ENCODE measurements at regions not wholly inside any gene's neighbourhood (a gene's known extent, or its start where the extent isn't known, plus 50 kb on each side); places are given as distances from the start of the nearest gene placed in this dataset.

DNA sequence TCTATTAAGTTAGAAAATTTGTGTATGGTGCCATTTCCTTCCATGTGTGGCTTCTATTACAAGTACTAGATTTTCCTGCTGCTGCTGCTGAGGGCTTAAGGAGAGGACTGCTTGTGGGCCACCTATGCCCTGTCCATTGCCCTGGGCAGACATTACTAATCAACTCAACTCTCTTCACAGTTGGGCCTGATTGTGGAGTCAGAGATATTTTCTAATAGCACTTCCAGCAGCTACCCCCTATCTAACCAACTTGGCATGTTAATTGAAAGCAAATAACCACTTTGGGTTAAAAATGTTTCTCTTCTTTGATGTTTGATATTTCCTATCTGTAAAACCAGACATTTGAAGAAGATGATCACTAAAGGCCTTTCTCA, 242.0 kb downstream of the EDEM1 start:
- no peak for DNase-seq

DNA sequence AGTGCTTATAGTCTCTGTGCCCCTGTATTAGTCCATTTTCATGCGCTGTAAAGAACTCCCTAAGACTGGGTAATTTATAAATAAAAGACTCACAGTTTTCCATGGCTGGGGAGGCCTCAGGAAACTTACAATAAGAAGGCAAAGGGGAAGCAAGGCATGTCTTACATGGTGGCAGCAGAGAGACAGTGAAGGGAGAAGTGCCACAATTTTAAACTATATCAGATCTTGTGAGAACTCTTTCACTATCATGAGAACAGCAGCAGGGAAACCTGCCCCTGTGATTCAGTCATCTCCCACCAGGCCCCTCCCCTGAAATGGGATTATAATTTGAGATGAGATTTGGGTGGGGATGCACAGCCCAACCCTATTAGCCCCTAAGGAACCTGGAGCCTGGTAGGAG, 243.2 kb downstream of the EDEM1 start:
- no peak for DNase-seq

DNA sequence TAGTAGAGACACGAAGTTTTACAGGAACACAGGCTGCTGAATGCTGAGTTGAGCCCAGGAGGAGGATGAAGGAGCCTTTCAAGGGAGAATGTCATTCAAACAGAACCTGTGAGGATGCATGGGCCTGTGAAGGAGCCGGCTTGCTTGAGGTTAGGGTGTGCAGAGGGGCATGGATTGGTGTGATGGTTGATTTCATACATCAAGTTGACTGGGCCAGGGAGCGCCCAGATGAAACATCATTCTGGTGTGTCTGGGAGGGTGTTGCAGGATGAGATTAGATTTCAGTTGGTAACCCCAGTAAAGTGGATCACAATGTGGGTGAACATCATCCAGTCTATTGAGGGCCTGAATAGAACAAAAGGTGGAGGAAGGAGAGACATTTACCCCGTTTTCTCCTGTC, 243.6 kb downstream of the EDEM1 start:
- DNase-seq: no peak

DNA sequence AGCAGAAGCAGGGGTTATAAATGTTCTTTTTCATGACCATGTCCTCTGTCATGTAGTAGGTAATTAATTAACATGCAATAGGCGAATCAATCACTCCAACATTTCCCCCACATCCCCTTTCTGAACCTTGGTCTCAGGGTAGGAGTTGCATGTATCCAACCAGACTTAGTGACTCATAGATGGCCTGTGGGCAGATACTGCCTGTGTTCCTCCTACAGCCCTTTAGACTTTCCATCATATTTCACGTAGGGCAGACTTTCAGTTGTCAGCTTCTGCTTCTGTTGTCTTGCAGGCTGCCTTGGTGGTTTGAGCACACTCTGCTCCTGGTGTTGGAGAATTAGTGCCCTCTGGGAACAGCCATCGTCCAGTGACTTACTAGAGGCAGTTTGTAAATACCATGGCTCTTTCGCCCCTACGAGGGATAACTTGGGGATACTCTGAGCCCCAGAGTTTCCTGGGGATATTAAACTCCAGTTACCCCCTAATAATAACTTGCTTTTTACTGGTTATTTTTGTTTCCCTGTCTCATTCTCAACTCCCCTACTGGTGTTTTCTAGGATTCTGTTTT, 244.4 kb downstream of the EDEM1 start:
- no peak for DNase-seq

DNA sequence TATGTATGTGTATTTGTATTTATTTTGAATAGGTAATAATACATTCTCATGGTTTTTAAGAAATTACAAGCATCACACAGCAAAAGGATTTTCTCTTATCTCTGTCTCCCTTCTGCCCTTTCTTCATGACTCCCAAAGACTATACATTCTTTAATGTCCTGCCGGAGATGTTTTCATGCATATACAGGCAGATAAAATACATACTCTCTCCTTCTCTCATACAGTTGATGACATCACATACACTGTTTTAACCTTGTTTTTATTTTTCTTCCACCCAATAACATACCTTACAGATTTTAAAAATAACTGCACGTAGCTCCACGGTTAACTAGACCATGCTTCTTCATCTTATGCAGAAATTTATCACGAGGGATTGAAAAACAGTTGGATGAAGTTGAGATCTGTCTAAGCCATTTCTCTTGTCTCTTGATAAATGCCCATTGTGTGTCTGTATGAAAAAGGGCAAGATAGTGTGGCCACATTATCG, 249.8 kb downstream of the EDEM1 start:
- no peak for DNase-seq

DNA sequence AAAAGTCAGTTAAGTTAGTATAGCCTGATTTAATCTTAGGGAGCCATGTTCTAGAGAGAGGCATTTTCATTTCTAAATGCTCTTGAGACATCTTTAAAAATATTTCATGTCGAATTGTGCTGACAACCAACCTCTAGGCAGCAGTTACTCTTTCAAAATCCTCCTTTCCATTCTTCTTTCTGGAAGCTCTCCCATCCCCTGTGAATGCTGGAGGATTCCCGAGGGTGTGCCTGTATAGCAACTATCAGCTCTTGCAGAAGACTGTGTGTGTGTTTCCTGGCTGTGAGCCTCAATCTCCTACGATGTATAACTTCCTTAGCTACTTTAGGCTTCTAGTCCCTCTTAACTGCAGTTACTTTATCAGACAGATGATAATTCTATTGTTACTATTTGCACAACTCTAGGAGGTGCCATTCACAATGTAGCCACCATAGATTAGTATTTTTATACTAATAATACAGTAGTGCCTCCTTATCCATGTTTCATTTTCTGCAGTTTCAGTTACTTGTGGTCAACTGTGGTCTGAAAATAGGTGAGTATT, 250.3 kb downstream of the EDEM1 start:
- no peak for DNase-seq

DNA sequence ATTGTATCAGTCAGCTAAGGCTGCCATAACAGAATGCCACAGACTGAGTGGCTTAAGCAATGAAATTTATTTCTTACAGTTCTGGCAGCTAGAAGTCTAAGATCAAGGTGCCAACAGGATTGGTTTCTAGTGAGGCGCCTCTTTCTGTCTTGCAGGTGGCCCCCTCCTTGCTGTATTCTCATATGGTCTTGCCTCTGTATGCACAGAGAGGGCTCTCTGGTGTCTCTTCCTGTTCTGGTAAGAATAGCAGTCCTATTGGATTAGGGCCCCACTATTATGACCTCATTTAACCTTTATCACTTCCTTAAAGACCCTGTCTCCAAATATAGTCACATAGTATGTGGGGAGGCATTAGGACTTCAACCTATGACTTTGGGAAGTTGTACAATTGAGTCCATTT, 253.9 kb downstream of the EDEM1 start:
- DNase-seq: no peak

DNA sequence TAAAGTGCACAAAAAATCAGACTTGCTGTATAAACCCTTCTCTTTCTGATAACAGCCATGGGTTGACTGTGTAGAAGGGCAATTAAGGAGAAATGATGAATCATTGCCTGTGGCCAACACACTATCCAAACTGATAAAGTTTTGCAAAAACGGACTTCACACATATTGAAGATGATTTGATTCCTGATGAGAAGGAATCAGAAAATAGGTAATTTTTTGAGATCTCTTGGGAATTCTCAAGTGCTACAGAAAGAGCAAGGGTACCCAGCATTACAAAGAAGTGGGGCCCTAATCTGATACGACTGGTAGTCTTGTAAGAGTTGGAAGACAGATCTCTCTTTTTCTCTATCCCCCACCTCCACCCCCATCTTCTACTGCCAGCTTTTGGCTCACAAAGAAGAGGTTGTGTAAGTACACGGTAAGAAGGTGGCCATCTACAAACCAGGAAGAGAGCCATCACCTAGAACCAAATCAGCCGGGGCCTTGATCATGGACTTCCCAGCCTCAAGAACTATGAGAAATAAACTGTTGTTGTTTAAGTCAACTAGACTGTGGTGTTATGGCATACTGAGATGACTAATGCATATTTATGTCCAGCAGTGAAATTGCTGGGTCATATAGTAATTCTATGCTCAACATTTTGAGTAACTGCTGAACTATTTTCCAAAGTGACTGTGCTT, 254.7 kb downstream of the EDEM1 start:
- DNase-seq: no peak

DNA sequence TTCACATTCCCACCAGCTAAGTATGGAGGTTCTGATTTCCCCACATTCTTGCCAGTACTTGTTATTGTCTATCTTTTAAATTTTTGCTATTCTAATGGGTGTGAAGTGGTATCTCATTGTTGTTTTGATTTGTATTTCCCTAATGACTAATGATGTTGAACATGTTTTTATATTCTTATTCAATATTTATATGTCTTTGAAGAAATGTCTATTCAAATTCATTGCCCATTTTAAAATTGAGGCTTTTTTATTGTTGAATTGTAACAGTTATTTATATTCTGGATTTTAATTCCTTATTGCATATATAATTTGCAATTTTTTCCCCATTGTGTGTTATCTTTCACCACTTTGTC, 255.3 kb downstream of the EDEM1 start:
- DNase-seq: no peak

DNA sequence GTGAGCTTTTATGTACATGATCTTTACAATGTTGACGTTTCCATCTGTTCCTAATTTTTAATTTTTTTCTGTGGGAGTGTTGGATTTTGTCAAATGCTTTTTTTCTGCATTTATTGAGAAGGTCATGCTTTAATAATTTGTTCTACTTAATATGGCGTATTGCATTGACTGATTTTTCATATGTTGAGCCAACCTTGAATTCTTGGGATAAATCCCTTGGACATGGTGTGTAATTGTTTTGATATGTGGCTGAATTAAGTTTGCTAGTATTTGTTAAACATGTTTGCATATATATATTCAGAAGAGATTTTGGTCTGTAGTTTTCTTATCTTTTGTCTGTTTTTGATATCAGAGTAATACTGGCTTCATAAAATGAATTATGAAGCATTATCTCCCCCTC, 256.7 kb downstream of the EDEM1 start:
- DNase-seq: no peak

DNA sequence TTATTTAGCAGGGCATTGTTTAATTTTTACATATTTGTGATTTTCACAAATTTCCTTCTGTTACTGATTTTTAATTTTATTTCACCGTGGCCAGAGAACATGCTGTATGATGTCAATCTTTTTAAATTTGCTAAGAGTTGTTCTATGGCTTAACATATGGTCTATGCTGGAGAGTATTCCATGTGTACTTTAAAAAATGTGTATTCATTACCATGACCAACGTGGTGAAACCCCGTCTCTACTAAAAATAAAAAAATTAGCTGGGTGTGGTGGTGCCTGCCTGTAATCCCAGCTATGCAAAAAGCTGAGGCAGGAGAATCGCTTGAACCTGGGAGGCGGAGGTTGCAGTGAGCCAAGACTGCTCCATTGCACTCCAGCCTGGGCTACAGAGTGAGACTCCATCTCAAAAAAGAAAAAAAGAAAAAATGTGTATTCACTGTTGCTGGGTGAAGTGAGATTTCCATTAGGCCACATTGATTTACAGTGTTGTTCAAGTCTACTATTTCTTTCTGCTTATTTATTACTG, 258.2 kb downstream of the EDEM1 start:
- no peak for DNase-seq

DNA sequence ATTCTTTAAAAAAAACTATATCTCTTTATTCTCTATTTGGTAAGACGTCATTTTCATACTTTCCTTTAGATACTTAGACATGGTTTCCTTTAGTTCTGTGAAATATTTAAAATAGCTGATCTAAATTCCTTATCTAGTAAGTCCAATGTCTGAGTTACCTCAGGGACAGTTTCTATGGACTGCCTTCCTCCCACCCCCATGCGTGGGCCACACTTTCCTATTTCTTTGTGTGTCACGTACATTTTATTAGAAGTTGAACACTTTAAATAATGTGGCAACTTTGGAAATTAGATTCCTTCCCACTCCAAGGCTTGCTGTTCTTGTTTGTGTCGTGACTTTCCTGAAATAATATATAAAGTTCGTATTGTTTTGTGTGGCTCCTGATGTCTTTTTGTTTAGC, 260.7 kb downstream of the EDEM1 start:
- no peak for DNase-seq

DNA sequence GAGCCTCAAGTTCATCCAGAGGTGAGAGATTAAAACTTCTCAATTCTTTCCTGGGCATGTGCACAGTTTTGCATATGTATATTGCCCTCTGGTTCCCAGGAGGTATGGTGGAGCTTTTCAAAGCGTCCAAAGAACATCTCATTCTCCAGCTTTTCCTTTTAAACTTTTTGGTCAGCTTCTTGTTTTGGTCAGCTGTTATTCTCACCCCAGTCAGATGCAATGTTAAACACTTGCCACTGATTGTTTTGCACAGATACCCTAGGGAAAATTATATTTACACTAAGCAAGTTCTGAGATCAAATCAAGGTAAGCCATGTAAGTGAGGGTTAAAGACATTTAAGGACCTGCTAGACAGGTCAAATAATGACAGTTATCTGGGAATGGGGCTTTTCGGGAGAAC, 261.3 kb downstream of the EDEM1 start:
- DNase-seq: no peak

DNA sequence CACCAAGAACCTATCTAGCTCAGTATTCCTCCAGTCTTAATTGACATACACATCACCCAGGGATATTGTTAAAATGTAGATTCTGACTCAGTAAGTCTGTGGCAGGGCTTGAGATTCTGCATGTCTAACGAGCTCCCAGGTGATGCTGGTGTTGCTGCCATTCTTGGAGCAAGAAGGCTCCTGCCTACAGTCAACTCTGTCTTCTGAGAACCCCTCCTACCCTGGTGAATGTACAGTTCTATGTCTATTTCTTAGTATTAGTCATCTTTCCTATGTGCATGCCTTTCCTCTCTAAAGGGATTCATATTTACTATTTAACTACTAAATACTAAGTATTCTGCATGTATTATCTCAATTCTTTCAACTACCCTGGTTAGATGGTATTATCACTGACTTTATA, 268.7 kb downstream of the EDEM1 start:
- no peak for DNase-seq

DNA sequence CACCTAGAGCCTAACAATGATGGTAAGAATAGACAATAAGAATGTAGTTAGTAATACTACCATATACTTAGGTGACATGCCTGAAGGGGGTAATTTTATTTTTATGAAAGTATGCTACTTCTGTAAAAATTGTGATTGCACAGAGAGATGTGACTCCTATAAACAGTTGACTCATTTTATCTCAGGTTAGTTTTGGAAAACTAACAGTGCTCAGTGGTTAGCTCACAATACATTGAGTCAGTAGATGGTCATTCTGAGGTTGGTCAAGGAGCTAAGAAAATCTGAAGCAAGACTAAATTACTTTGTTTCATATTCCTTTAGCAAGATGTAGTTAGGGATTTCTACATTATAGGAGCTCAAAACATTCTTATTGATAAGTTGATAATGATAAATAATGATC, 271.0 kb downstream of the EDEM1 start:
- no peak for DNase-seq

DNA sequence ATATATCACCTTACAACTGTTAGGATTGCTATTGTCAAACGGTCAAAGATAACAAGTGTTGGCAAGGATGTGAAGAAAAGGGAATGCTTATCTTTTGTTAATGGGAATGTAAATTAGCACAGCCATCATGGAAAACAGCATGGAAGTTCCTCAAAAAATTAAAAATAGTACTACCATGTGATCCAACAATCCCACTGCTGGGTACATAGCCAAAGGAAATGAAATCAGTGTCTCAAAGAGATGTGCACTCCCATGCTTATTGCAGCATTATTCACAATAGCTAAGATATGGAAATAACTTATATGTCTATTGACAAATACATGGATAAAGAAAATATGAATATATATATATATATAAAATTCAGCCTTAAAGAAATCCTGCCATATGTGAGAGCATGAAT, 274.6 kb downstream of the EDEM1 start:
- DNase-seq: no peak

DNA sequence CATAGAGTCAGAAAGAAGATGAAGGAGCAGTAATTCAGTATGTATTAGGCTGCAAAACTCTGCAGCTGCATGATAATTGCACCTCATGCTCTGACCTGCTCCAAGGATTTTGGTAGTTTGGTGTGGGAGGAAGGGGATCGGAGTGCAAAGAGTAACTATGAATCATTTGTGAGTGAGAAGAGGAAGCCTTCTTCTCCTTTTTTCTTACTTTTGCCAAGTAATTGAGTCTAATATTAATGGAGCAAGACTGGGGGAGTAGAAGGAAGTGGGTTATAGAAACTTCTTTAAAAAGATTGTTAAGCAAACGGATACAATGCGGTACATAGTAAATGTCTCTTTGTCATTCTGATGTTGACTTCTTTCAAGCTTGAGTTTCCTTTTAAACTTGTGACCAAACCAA, 276.5 kb downstream of the EDEM1 start:
- DNase-seq: no peak

DNA sequence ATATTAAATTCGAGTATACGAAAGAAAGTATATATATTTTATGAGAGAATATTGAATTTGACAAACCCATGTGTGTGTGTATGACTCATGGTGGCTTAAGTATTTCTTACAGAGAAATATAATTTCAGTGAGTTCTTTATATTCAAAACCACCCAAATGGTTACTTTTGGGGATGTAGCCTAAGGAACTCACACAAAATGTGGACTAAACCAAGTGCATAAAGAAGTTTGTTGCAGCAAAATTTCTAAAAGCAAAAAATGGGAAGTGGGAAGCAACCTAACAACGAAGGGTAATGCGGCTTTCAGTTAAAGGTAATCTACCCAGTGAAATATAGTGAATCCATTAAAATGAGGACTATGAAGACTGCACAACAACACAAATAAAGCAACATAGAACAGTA, 277.1 kb downstream of the EDEM1 start:
- DNase-seq: no peak

DNA sequence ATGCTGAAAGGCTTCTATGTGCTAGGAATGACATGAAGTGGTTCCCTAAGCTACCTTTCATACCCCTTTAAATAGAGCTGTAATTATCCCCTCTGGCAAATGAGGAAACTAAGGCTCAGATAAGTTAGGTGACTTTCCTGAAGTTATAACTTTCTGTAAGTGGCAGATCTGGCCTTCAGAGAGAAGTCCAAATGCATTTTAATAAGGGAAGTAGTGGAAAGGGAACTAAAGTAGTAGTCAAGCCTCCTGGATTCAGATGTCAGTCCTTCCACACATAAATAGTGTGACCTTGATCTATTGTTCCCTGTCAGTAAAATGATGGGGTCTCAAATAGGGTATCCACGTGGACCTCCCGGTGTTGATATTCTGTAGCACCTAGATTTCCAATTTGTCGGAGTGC, 277.7 kb downstream of the EDEM1 start:
- no peak for DNase-seq

DNA sequence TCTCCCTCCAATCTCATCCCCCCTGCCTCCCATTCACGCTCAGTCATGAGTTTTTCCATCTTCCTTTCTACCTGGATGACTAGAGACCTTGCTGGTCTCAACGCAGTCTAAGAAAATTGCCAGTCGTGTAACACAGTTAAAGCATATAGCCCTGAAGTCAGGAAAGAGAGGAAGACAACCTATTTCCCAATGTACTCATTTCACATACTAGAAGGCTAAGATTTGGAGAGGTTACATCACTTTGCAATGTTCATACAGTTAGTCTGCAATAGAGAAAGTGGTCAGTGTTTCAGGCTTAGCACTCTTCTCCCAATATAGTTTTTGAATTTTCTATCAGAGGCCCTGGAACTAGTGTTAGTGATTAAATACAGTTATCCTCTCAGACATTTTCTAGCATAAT, 278.6 kb downstream of the EDEM1 start:
- DNase-seq: no peak

DNA sequence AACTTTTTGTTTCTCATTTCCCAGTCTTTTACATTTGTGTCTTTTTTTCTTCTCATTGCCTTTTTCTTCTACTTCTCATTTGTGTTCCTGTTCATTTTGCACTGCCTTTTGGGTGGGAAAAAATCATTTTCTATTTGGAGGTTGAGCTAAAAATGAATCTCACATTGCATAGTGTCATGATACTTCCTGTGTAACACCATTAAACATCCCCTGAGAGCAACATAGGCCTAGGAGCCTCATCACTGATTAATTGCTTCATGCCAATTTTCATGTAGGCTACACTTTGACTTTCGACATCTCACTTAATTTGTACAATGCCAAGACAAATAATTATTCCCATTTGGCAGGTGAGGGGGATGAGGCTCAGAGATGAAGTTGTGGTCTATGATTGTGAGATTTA, 279.2 kb downstream of the EDEM1 start:
- no peak for DNase-seq

DNA sequence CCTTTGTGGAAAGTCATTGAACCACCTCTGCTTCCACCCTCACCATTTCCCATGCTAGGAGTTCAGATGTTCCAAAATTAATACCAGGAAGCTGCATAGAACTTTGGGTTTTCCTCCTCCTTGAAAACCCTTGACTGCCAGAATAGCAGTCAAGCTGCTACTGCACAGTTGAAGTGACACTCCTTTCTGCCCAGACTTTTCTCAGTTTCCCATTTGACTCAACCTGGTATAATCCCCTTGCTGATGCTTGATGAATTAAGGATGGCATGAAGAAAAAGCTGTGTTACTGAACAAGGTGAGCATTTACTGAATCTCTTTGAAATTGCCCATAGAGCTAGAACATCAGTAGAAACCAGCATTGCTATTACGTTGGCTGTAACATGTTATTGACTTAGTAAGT, 286.0 kb downstream of the EDEM1 start:
- DNase-seq: no peak

DNA sequence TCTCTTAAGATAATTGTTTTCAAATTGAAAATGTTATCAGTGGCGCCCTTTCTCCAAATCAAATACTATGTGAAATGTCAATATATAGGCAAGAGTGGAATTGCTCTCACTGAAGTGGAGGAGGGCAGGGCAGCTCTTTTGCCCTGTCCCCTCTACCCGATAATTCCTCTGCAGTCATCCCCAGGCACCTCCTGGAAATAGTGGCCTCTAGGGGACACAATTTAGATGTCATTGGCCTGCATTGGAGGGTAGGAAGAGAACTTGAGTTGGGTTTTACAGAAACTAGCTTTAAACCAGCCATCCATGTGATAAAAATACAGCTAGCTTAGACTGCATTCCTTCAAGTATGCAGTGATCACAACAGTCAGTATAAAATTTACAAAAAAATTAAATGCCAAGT, 288.9 kb downstream of the EDEM1 start:
- DNase-seq: no peak

DNA sequence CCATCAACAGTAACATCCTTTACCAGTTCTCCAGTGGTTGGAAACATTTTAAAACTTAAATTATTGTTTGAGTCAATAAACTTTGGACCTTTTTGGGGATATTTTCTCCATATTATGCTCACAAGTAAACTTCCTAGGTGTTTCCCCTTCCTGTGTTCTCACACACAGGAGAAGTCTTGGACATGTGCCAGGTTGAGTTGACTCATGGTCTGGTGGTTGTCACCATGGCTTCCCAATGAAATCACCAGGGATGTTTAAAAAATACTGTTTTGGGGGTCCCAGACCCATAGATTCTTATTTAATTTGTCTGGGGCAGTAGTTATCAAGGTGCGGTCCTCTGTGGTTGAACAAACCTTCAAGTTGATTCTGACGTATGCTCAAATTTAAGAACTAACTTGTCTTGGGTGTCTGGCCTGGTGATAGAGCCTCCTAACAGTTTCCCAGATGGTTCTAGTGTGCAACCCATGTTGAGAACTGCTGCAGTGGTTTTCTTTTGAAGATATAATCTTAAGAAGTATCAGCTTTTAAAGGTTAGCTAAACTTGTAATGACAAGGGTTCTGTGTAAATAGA, 291.8 kb downstream of the EDEM1 start:
- no peak for DNase-seq

DNA sequence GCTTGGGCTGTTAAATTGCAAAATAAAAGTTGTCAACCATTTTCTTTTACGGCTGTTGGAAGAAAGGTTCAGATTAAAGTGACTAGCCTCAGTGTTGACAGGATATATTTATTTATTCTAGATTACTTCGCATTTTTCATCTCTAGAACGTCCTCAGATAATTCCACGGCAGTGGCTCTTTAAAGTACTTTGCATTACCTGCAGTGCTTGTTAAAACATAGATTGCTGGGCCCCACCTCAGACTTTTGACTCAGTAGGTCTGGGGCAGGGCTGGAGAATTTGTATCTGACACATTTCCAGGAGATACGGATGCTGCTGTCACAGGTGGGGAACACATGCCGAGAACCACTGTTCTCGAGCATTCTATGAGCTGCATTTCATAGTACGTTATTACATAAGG, 292.7 kb downstream of the EDEM1 start:
- DNase-seq: no peak
